ENCODE measurements at regions not wholly inside any gene's neighbourhood (a gene's known extent, or its start where the extent isn't known, plus 50 kb on each side); places are given as distances from the start of the nearest gene placed in this dataset.

GRCh38 chr10:131532745-131533341 lies 221.3 kb upstream of the TCERG1L start:
- no peak for TF ChIP-seq CTCF (IDR thresholded peaks at IDR 0.05)
- TF ChIP-seq POLR2A (IDR thresholded peaks at IDR 0.05), result no peak

Data from uterus (tissue), 2 donors.